Head of caudate nucleus (tissue), 42 donors: ENCODE measurements at regions not wholly inside any gene's neighbourhood (a gene's known extent, or its start where the extent isn't known, plus 50 kb on each side); places are given as distances from the start of the nearest gene placed in this dataset.
A peak's percentile ranks its signal among the peaks of the same experiment; 100 is the strongest.

Experiments
- DNase-seq, 42 donors: peaks; one replicate each; pipeline versions ENCODE4 v3.0.0 to v3.0.0-alpha.2; 2020 to 2021; ENCODE audit warnings: mixed read lengths in 7 of 42
- intact Hi-C: fragments of 100-400 bp; cut with DNase I; formaldehyde crosslinking; loops from one replicate; pipeline ENCODE4 v1.15.0; 2022

DNA sequence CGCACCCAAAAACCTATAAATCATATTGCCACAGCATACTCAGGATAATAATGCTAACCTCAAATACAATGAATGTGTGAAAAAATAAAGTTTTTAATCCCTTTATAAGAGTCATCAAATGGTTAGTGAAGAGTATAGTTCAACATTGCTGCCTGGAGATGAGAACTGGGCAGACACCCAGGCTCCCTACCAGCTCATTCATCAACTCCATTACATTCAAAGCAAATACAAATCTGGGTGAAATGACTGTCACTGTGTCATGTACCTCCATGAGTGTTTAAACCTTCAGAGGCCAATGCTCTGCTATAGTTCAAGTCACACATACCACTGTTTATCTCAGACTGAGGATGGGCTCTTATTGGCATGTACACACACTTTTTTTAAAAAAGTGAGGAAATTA, 167.2 kb upstream of the KCNMB2 start:
- no peak for DNase-seq
- intact Hi-C loops, result no loop called here

DNA sequence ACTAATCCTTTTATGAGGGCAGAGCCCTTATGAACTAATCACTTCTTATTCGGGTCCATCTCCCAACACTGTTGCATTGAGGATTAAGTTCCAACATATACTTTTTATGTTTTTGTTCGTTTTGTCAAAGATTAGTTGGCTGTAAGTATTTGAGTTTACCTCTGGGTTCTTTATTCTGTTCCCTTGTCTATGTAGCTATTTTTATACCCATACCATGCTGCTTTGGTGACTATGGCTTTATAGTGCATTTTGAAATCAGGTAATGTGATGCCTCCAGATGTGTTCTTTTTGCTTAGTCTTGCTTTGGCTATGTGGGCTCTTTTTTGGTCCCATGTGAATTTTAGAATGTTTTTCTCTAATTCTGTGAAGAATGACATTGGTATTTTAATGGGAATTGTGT, 166.4 kb upstream of the KCNMB2 start:
- intact Hi-C loops, result no loop called here
- DNase-seq, result no peak

- DNase-seq, result no peak
- intact Hi-C loops, result no loop called here
Measured at GRCh38 chr3:178370387-178370786, 165.8 kb upstream of the KCNMB2 start.

- intact Hi-C loops, result no loop called here
- DNase-seq, result no peak
Measured at GRCh38 chr3:178381555-178381954, 154.7 kb upstream of the KCNMB2 start.

DNA sequence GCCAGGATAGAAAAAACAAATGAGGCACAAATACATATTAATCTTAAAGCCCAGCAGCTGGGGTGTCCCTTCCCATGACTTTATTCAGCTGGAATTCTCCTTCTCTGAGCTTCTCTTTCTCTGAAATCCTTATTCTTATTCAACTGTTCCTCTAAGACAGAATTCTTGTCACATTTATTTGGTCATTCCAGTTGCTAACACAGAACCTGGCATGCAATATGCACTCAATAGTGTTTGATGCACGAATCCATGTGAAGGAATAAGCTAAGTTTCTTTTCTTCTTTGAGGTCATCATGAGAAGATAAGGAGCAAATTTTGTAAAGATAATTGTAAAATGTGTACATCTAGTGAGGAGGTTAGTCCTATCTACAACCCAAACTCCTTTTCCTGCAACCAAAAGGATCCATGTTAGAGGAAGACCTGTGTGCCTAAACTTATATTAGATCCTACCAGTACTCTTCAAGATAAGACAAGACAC, 154.2 kb upstream of the KCNMB2 start:
- intact Hi-C loops, result no loop called here
- DNase-seq, result no peak

DNA sequence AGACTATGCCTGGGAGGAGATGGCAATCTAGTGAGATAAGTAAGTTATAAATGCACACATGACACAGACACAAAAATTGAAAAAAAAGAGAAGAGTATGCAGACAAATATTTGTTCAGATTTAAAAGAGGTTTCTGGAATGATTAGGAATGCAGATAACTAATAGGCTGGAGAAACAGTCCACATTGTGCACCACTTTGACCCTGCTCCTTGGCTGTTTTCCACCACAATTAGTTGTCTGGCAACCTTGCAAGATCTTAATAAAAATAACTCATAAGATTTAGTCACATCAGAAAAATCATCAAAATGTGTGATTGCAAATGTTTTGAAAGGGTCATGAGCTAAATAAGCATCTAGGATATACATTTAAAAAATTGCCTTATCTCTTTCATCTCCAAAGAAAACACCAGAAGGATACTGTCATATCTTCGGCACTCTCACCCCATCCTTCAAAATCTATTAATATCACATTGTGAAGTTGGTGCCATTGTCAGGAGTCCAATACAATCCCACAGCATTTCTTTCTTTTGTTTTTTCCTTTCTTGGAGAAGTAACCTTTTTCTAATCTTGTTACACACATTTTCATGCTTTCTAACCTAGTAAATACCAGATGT, 153.7 kb upstream of the KCNMB2 start:
- intact Hi-C loops, result no loop called here
- no peak for DNase-seq

GRCh38 chr3:178384321-178385230, 151.7 kb upstream of the KCNMB2 start:
- DNase-seq, result peak in 2 of 42 donors; percentile 21 to 45
- intact Hi-C loops, result no loop called here

DNA sequence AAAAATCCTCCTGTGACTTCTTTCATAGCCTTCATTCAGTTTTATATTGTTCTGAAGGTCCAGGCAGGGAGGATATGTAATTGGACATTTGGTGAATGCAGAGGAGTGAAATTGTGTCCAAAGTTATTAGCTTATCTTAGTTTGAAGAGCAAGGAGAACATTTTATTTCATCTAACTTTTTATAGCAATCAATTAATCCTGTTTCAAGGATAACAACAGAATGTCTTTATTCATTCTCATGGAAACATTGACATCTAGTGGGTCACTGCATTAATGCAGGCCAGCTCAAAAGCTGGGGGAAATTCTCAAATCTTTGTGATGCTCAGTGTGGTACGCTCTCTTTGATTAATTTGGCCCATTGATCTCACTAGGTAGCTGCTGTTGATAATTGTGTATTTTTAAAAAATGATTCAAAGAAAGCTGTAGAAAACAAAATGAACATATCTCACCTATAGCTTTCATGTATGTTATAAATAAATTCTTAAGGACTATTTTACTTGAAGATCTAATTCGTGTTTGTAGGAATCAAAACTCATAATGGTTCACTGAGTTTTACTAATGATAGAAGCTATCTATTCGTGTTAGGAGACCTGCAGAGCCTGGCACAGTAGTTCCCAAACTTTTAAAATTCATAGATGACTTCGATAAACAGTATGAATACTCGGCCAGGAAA, 150.8 kb upstream of the KCNMB2 start:
- DNase-seq, result peak in 37 of 42 donors; percentile 10 to 85 (median 47)
- intact Hi-C loops, result no loop called here

DNA sequence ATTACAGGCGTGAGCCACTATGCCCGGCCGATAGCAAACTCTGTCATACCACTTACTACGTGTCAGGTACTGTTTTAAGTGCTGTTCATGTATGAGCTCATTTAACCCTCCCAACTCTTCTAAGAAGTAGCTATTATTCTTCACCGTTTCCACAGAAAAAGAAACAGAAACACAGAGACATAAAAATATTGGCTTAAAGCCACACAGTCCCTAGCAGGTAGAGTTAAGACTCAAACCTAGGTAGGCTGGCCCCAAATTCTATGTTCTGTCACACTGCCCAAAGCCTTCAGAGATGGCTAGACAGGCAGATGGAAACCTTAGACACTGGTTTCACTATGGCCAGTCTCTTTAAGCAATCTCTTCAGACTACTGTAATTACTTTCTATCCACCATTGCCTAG, 149.8 kb upstream of the KCNMB2 start:
- intact Hi-C loops, result no loop called here
- no peak for DNase-seq

GRCh38 chr3:178386880-178387279, 149.4 kb upstream of the KCNMB2 start:
- intact Hi-C loops, result no loop called here
- DNase-seq, result no peak

GRCh38 chr3:178388473-178388872, 147.8 kb upstream of the KCNMB2 start:
- intact Hi-C loops, result no loop called here

GRCh38 chr3:178389258-178389657, 147.0 kb upstream of the KCNMB2 start:
- intact Hi-C loops, result no loop called here
- no peak for DNase-seq

More at GRCh38 chr3:178388473-178388872, 147.8 kb upstream of the KCNMB2 start:
- DNase-seq, result no peak

- no peak for DNase-seq
- intact Hi-C loops, result no loop called here
Measured at GRCh38 chr3:178392511-178392926, 143.7 kb upstream of the KCNMB2 start.

DNA sequence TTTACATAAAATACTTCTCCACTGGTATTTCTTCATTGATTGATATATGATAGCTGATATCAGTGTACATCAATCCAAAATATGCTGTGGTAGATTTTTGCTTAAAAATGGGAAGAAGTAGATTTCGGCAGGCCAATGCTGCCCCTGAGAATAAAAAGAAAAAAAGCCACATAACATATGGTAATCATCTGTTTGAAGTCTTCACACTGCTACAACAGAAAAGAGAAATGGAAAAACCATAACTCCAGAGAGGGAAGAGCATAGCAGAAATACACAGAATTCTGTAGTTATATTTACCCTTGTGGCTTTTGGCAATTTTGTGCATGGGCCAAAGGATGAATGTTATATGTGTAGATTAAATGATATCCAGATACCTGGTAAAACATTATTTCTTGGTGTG, 143.1 kb upstream of the KCNMB2 start:
- intact Hi-C loops, result no loop called here

GRCh38 chr3:178393824-178394223, 142.4 kb upstream of the KCNMB2 start:
- intact Hi-C loops, result no loop called here
- DNase-seq, result no peak

More for the DNA sequence above, 143.1 kb upstream of the KCNMB2 start:
- DNase-seq, result no peak

DNA sequence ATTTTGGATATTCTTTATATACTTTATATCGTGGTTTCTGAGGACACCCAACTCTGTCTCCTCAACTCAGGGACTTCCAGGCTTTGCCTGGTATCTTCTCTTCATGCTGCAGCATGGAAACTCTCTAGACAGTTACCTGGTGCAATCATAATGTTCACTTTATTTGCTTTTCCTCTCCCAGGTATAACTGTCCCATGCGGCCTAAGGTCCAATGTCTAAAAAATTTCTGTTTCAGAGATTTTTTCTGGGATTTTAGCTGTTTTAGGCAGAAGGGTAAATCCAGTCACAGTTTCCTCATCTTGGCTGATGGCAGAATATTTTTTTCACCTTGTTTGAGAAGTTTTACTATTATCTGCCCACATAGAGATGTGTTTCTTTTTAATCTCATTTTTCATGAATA, 139.9 kb upstream of the KCNMB2 start:
- intact Hi-C loops, result no loop called here
- no peak for DNase-seq

DNA sequence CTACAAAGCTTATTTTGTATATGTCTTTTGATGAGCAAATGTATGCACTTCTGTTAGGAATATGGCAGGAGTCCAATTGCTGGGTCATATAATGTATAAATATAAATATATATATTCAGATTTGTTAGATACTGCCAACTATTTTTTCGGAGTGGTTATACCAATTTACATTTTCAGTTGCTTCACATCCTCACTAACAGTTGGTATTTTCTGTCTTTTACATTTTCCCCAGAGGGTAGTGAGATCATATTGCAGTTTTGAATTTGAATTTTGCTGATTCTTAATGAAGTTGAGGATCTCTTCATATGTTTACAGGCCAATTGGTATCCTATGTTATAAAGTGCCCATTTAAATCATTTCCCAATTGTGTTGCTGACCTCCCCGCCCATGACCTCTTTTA, 139.0 kb upstream of the KCNMB2 start:
- DNase-seq, result no peak
- intact Hi-C loops, result no loop called here

DNA sequence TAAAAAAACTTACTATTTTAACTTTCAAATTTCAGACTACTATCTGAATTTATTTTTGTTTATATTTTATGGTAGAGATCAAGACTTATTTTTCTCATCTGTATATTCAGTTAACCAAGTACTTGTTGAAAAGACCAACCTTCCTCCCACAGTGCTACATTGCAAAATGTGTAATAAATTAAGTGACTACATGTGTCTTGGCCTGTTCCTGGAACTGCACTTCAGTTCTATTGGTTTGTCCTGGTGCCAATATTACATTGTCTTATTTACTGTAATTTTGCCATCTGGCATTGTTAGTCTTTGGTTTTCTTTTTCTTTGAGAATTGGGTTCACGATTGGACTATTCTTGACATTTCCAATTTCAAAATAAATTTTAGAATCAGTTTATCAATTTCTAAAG, 138.4 kb upstream of the KCNMB2 start:
- intact Hi-C loops, result no loop called here

DNA sequence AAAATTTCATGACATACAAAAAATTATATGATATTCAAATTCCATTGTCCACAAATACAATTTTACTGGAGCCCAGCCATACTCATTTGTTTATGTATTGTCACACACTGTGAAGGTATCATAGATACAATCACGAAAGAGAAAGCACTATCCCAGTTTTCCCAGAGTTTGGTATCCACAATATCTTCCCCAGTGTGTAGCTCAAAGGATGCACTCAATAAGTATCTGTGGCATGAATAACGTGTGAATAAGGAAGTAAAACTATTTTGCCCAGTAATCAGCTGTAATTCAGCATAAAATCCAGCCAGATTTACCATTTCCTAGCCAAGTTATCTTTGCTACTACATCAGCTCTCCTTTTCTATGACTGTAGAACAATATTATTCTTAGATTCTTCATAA, 131.3 kb upstream of the KCNMB2 start:
- intact Hi-C loops, result no loop called here
- DNase-seq, result no peak

More for the DNA sequence above, 138.4 kb upstream of the KCNMB2 start:
- no peak for DNase-seq

DNA sequence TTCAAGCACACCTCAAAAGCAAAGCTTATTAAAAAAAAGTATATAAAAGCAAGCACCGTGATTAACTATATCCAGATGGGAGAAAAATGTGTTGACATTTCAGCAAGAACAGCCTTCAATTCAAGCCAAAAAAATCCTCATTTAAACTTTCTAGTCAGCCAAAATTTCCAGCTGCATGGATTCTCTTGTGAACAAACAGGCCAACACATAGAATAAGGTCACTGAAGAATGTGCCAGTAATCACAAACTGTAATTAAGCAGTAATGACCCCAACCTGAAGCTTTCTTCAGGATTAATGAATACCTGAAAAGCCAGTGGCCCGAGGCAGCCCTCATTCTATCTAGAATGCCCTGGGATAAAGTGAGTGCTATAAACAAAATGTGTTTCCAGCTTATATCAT, 130.7 kb upstream of the KCNMB2 start:
- intact Hi-C loops, result no loop called here
- no peak for DNase-seq
